Activated gamma-delta T cell (primary cell): ENCODE measurements at regions not wholly inside any gene's neighbourhood (a gene's known extent, or its start where the extent isn't known, plus 50 kb on each side); places are given as distances from the start of the nearest gene placed in this dataset.

Source experiments
- DNase-seq: peaks from one replicate; lab custom pipeline; 2025; lab: John Stamatoyannopoulos, UW

- no peak for DNase-seq
Observed at GRCh38 chrX:134173541-134174272, 63.3 kb upstream of the CCDC160 start.

GRCh38 chrX:134174273-134174660 lies 62.7 kb upstream of the CCDC160 start:
- DNase-seq, result no peak

GRCh38 chrX:134174859-134175258 lies 62.1 kb upstream of the CCDC160 start:
- DNase-seq, result no peak

GRCh38 chrX:134177527-134177926 lies 59.5 kb upstream of the CCDC160 start:
- DNase-seq, result no peak

GRCh38 chrX:134180601-134181274 lies 56.2 kb upstream of the CCDC160 start:
- no peak for DNase-seq

GRCh38 chrX:134181275-134181660 lies 55.7 kb upstream of the CCDC160 start:
- no peak for DNase-seq

- no peak for DNase-seq
Observed at GRCh38 chrX:134183665-134184064, 53.3 kb upstream of the CCDC160 start.

GRCh38 chrX:134184936-134185335 lies 52.0 kb upstream of the CCDC160 start:
- no peak for DNase-seq

GRCh38 chrX:134186362-134187121 lies 50.4 kb upstream of the CCDC160 start:
- no peak for DNase-seq
